SK-N-SH treated with all-trans-retinoic acid at 6 μM for 48 hours (cell line): ENCODE measurements at regions not wholly inside any gene's neighbourhood (a gene's known extent, or its start where the extent isn't known, plus 50 kb on each side); places are given as distances from the start of the nearest gene placed in this dataset.

Experiments
- ATAC-seq: fragments of 200-7000 bp; cut with Tn5 transposase; 3 replicates; pipeline ENCODE4 v1.9.1; 2020; ENCODE audit warnings: mild to moderate bottlenecking, moderate library complexity
- ARNTL ChIP-seq: fragments of 450-650 bp; formaldehyde crosslinking; IDR thresholded peaks from 2 replicates; pipeline ENCODE4 v1.5.0; 2020; ENCODE audit warnings: low read depth, mild to moderate bottlenecking, moderate library complexity, borderline replicate concordance
- BACH2 ChIP-seq: fragments of 250-450 bp; sonication (Bioruptor Pico); IDR thresholded peaks from 2 replicates; pipeline ENCODE4 v1.9.0; 2021; ENCODE audit warnings: mild to moderate bottlenecking, borderline replicate concordance
- CSDC2 ChIP-seq: fragments of 250-450 bp; sonication (Bioruptor Pico); IDR thresholded peaks from 2 replicates; pipeline ENCODE4 v1.5.0; 2020; ENCODE audit warnings: mild to moderate bottlenecking, moderate library complexity
- CSRNP3 ChIP-seq: fragments of 250-450 bp; sonication (Bioruptor Pico); IDR thresholded peaks from 2 replicates; pipeline ENCODE4 v1.5.1; 2021; ENCODE audit warnings: mild to moderate bottlenecking, moderate library complexity
- ESRRG ChIP-seq: fragments of 250-450 bp; sonication (Bioruptor Pico); IDR thresholded peaks from 2 replicates; pipeline ENCODE4 v1.6.1; 2021; ENCODE audit warnings: mild to moderate bottlenecking
- GLIS3 ChIP-seq: fragments of 250-450 bp; sonication (Bioruptor Pico); IDR thresholded peaks from 2 replicates; pipeline ENCODE4 v1.5.0; 2020; ENCODE audit warnings: mild to moderate bottlenecking, moderate library complexity
- ISL1 ChIP-seq: fragments of 250-450 bp; sonication (Bioruptor Pico); IDR thresholded peaks from 2 replicates; pipeline ENCODE4 v2.1.2; 2022; ENCODE audit warnings: mild to moderate bottlenecking, moderate library complexity
- OSR1 ChIP-seq: fragments of 250-450 bp; sonication (Bioruptor Pico); IDR thresholded peaks from 2 replicates; pipeline ENCODE4 v1.8.0; 2022; ENCODE audit warnings: moderate library complexity, mild to moderate bottlenecking, inconsistent platforms
- PATZ1 ChIP-seq: fragments of 250-450 bp; sonication (Bioruptor Pico); IDR thresholded peaks from 2 replicates; pipeline ENCODE4 v1.8.0; 2020; ENCODE audit warnings: mild to moderate bottlenecking, moderate library complexity, borderline replicate concordance
- POU6F1 ChIP-seq: fragments of 250-450 bp; sonication (Bioruptor Pico); IDR thresholded peaks from 2 replicates; pipeline ENCODE4 v1.8.0; 2021; ENCODE audit warnings: low read depth, mild to moderate bottlenecking, moderate library complexity, borderline replicate concordance
- PPARA ChIP-seq: fragments of 250-450 bp; sonication (Bioruptor Pico); IDR thresholded peaks from 2 replicates; pipeline ENCODE4 v1.5.0; 2020; ENCODE audit warnings: mild to moderate bottlenecking, borderline replicate concordance
- RARB ChIP-seq: fragments of 250-450 bp; sonication (Bioruptor Pico); IDR thresholded peaks from 2 replicates; pipeline ENCODE4 v1.8.0; 2021; ENCODE audit warnings: mild to moderate bottlenecking, moderate library complexity
- SNAI2 ChIP-seq: fragments of 250-450 bp; sonication (Bioruptor Pico); IDR thresholded peaks from 2 replicates; pipeline ENCODE4 v1.5.0; 2020; ENCODE audit warnings: mild to moderate bottlenecking, moderate library complexity
- TCF4 ChIP-seq: fragments of 250-450 bp; sonication (Bioruptor Pico); IDR thresholded peaks from 2 replicates; pipeline ENCODE4 v1.8.0; 2021; ENCODE audit warnings: mild to moderate bottlenecking, moderate library complexity, borderline replicate concordance
- TSHZ2 ChIP-seq: fragments of 250-450 bp; sonication (Bioruptor Pico); IDR thresholded peaks from 2 replicates; pipeline ENCODE4 v1.5.0; 2020; ENCODE audit warnings: mild to moderate bottlenecking, moderate library complexity
- ZC3H10 ChIP-seq: fragments of 250-450 bp; sonication (Bioruptor Pico); IDR thresholded peaks from 2 replicates; pipeline ENCODE4 v1.5.1; 2021; ENCODE audit warnings: mild to moderate bottlenecking, moderate library complexity
- ZFP3 ChIP-seq: fragments of 250-450 bp; sonication (Bioruptor Pico); IDR thresholded peaks from 2 replicates; pipeline ENCODE4 v1.5.0; 2020; ENCODE audit warnings: mild to moderate bottlenecking, moderate library complexity
- ZFP30 ChIP-seq: fragments of 450-650 bp; formaldehyde crosslinking; IDR thresholded peaks from 2 replicates; pipeline ENCODE4 v1.5.0; 2022; ENCODE audit warnings: mild to moderate bottlenecking, moderate library complexity
- ZNF565 ChIP-seq: fragments of 450-650 bp; formaldehyde crosslinking; conservative IDR thresholded peaks from 2 replicates; pipeline ENCODE4 v1.5.0; 2020; ENCODE audit warnings: low read depth, mild to moderate bottlenecking, moderate library complexity
- ZNF70 ChIP-seq: fragments of 450-650 bp; formaldehyde crosslinking; IDR thresholded peaks from 2 replicates; pipeline ENCODE4 v1.5.0; 2020; ENCODE audit warnings: mild to moderate bottlenecking, moderate library complexity
- ZNF8 ChIP-seq: fragments of 450-650 bp; formaldehyde crosslinking; IDR thresholded peaks from 2 replicates; pipeline ENCODE4 v1.5.0; 2020; ENCODE audit warnings: mild to moderate bottlenecking, moderate library complexity

GRCh38 chr6:91824331-91824730, 1237.5 kb upstream of the MAP3K7 start:
- ATAC-seq: no peak
- TF ChIP-seq ZNF70 (CRISPR knock-in tag) (no peak), ZC3H10 (no peak), OSR1 (CRISPR knock-in tag) (no peak), GLIS3 (CRISPR knock-in tag) (no peak), PATZ1 (no peak), CSRNP3 (CRISPR knock-in tag) (no peak), ZNF565 (CRISPR knock-in tag) (no peak), CSDC2 (no peak), TCF4 (CRISPR knock-in tag) (no peak)

- no peak for ATAC-seq
- no peak for TF ChIP-seq ZNF8 (CRISPR knock-in tag)
- no peak for TF ChIP-seq ZFP3 (CRISPR knock-in tag)
- no peak for TF ChIP-seq BACH2 (CRISPR knock-in tag)
- no peak for TF ChIP-seq ZFP30
- TF ChIP-seq ZNF70 (CRISPR knock-in tag): no peak
- TF ChIP-seq SNAI2 (CRISPR knock-in tag): no peak
- TF ChIP-seq POU6F1 (CRISPR knock-in tag): no peak
- TF ChIP-seq CSRNP3 (CRISPR knock-in tag): no peak
- no peak for TF ChIP-seq ARNTL (CRISPR knock-in tag)
- no peak for TF ChIP-seq PPARA (CRISPR knock-in tag)
- TF ChIP-seq CSDC2: no peak
- TF ChIP-seq RARB (CRISPR knock-in tag): no peak
- TF ChIP-seq ISL1 (CRISPR knock-in tag): no peak
- TF ChIP-seq ESRRG (CRISPR knock-in tag): no peak
- no peak for TF ChIP-seq PATZ1
- no peak for TF ChIP-seq GLIS3 (CRISPR knock-in tag)
- TF ChIP-seq TCF4 (CRISPR knock-in tag): no peak
- no peak for TF ChIP-seq OSR1 (CRISPR knock-in tag)
These were observed 1235.7 kb upstream of the MAP3K7 start for GRCh38 chr6:91822581-91822980.

GRCh38 chr6:91816335-91816734, 1229.5 kb upstream of the MAP3K7 start:
- no peak for ATAC-seq
- TF ChIP-seq ZNF8 (CRISPR knock-in tag) (no peak), ZNF565 (CRISPR knock-in tag) (no peak), ISL1 (CRISPR knock-in tag) (no peak), PATZ1 (no peak), TCF4 (CRISPR knock-in tag) (no peak), TSHZ2 (CRISPR knock-in tag) (no peak), CSRNP3 (CRISPR knock-in tag) (no peak), ARNTL (CRISPR knock-in tag) (no peak), BACH2 (CRISPR knock-in tag) (no peak), GLIS3 (CRISPR knock-in tag) (no peak)
